ENCODE measurements at regions not wholly inside any gene's neighbourhood (a gene's known extent, or its start where the extent isn't known, plus 50 kb on each side); places are given as distances from the start of the nearest gene placed in this dataset.

- Histone ChIP-seq H3K4me1 (peaks cover 0 to 6% (median 2%) of the 10 kb centered on the region in 4 donors), H3K4me3 (no peak overlapping the region), H3K27me3 (no peaks in the 10 kb centered on the region), H3K36me3 (no peaks in the 10 kb centered on the region), H3K9me3 (no peaks in the 10 kb centered on the region), H3K27ac (no peak overlapping the region)
- peak; percentile 60 to 83 for DNase-seq
- intact Hi-C loops (cut with DNase I; ENCODE audit: low total_unique reads) = no loop called here
- WGBS, 5 donors = 36 to 46% (median 40%) methylated on average over 9 to 11 of the region's 11 CpGs
- no peak for TF ChIP-seq POLR2AphosphoS5 (IDR thresholded peaks at IDR 0.05)
- peak in 5 of 7 experiments; percentile 69 to 95 (median 71) for TF ChIP-seq CTCF (IDR thresholded peaks at IDR 0.05)
Measured at GRCh38 chr9:75238311-75238976, 150.1 kb downstream of the OSTF1 start.

DNA sequence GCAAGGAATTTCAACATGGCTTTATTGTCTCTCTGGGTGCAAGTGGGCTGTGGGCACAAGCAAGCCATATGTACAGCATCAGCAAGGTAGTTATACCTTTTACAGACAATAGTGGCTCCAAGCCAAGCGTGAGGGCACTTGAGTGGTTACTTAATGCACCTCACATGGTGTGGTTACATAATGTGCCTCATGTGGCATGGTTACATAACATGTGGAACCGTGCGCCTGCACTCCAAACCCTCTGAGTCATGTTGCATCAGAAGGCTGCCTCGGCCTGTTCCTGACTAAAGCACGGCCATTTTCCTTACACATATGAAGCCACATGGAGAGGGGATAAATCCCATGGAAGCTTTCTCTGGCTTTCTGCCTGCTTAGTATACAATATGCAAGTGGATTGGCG, 150.9 kb downstream of the OSTF1 start:
- peak; percentile 16 to 55 for DNase-seq
- no peak overlapping the region for H3K27ac ChIP-seq
- 40 to 63% (median 49%) methylated on average over 6 of the region's 6 CpGs for WGBS, 5 donors
- H3K4me1 ChIP-seq = peaks cover 0 to 6% (median 2%) of the 10 kb centered on the region in 4 donors
- intact Hi-C loops (cut with DNase I; ENCODE audit: low total_unique reads) = no loop called here
- H3K4me3 ChIP-seq = no peak overlapping the region
- no peaks in the 10 kb centered on the region for H3K9me3 ChIP-seq
- H3K27me3 ChIP-seq = no peaks in the 10 kb centered on the region
- no peak for TF ChIP-seq EP300 (IDR thresholded peaks at IDR 0.05)
- no peak for TF ChIP-seq CTCF (IDR thresholded peaks at IDR 0.05)
- TF ChIP-seq POLR2AphosphoS5 (IDR thresholded peaks at IDR 0.05) = peak in 1 of 3 donors; percentile 22
- H3K36me3 ChIP-seq = no peaks in the 10 kb centered on the region

DNA sequence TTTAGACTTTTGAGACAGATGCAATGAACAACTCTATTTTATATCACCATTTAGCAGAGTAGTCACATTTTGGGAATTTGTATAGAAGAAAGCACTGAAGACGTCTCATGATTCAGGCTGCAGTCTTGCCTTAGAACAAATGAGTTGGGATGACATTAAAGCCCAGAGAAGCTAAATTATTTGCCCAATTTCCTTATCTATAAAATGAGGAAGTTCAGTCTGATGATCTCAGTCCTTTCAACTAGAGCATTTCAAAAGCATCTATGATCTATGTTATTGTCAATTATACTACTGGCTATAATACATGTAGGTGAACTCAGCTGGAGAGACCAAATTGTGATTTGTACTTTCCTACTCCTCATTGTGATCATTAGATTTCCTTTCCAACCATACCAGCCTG, 154.1 kb downstream of the OSTF1 start:
- peaks cover 0 to 15% (median 7%) of the 10 kb centered on the region in 4 donors for H3K9me3 ChIP-seq
- no peaks in the 10 kb centered on the region for H3K36me3 ChIP-seq
- no peak for TF ChIP-seq POLR2AphosphoS5 (IDR thresholded peaks at IDR 0.05)
- TF ChIP-seq POLR2A (IDR thresholded peaks at IDR 0.05) = no peak
- TF ChIP-seq EP300 (IDR thresholded peaks at IDR 0.05) = no peak
- TF ChIP-seq CTCF (IDR thresholded peaks at IDR 0.05) = no peak
- no peak for DNase-seq
- H3K4me3 ChIP-seq = no peak overlapping the region
- H3K27me3 ChIP-seq = no peaks in the 10 kb centered on the region
- no peak overlapping the region for H3K27ac ChIP-seq
- 71 to 88% (median 84%) methylated on average over 1 of the region's 1 CpG for WGBS, 5 donors
- H3K4me1 ChIP-seq = peaks cover 0 to 6% (median 2%) of the 10 kb centered on the region in 4 donors
- intact Hi-C loops (cut with DNase I; ENCODE audit: low total_unique reads) = loop anchor here (10.0 kb wide), 1 partner anchor 48 kb away; no protein-coding TSS in a partner anchor

GRCh38 chr9:75246949-75247348, 158.6 kb downstream of the OSTF1 start:
- intact Hi-C loops (cut with DNase I; ENCODE audit: low total_unique reads) = loop anchor here (10.0 kb wide), 1 partner anchor 52 kb away; no protein-coding TSS in a partner anchor
- no peak for TF ChIP-seq POLR2AphosphoS5 (IDR thresholded peaks at IDR 0.05)
- TF ChIP-seq EP300 (IDR thresholded peaks at IDR 0.05) = no peak
- no peak for TF ChIP-seq CTCF (IDR thresholded peaks at IDR 0.05)
- no peak for TF ChIP-seq POLR2A (IDR thresholded peaks at IDR 0.05)
- Histone ChIP-seq H3K27me3 (no peaks in the 10 kb centered on the region), H3K9me3 (peaks cover 0 to 34% (median 9%) of the 10 kb centered on the region in 4 donors), H3K4me3 (no peak overlapping the region), H3K27ac (no peak overlapping the region), H3K4me1 (no peaks in the 10 kb centered on the region), H3K36me3 (no peaks in the 10 kb centered on the region)
- WGBS, 5 donors = 80 to 94% (median 88%) methylated on average over 3 of the region's 3 CpGs
- DNase-seq = no peak

All from stomach (tissue), 8 donors.